Fibroblast of skin of right biceps (primary cell): ENCODE measurements at regions not wholly inside any gene's neighbourhood (a gene's known extent, or its start where the extent isn't known, plus 50 kb on each side); places are given as distances from the start of the nearest gene placed in this dataset.
A peak's percentile ranks its signal among the peaks of the same experiment; 100 is the strongest.

Experiments
- DNase-seq: peaks from one replicate; pipeline ENCODE4 v3.0.0-alpha.2; 2013

DNA sequence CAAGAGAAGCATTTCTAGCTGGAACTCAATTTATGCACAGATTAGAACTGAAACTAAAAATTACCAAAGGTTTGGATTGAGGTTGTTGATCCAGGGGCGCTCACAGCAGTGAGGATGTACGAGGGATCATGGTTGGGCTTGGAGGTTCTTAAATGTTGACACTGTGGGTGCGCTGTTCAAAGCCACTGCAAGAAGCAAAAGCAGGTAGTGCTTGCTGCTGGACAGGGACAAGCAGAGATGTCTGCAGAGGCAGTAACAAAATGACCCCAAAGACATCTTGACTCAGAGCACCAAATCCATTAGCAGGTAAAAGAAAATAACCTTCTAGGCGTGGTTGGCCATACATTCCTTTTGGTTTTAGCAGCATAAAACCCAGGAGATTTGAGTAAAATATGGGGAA is 468.4 kb downstream of the ZSWIM6 start:
- no peak for DNase-seq

DNA sequence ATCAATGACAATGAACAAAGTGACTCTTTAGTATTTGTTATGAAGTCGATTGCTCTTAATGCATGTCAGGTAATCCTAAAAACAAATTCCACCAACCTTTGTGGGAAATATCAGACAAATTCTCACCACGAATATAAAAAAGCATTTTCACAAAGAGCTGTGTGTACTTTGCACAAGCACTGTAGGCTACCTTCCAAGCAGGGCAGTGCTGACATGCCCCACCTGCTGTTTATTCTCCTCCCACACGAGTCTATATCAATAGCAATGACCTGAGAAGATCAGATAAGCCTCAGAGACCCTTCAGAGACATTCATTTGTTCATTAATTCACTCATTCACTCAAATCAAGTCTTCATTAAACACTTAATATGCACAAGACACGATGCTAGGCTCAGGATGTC is 469.1 kb downstream of the ZSWIM6 start:
- no peak for DNase-seq

DNA sequence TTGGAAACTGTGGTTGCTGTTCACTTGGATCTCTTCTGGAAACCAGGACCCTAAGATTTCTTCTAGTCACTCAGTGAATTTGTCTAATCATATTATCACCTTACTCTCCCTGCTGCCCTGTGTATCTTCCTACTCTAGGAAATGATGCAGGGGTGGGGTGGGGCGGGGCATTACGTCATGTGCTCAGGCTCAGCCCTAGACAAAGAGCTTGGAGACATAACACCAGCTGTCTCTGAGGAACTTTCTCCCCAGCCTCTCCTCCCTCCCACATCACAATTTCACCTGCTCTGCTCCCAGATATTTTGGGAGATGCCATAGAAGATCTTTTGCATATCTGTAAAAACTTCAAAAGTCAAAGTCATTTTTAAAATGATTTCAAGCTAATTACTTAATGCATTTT is 470.4 kb downstream of the ZSWIM6 start:
- no peak for DNase-seq

DNA sequence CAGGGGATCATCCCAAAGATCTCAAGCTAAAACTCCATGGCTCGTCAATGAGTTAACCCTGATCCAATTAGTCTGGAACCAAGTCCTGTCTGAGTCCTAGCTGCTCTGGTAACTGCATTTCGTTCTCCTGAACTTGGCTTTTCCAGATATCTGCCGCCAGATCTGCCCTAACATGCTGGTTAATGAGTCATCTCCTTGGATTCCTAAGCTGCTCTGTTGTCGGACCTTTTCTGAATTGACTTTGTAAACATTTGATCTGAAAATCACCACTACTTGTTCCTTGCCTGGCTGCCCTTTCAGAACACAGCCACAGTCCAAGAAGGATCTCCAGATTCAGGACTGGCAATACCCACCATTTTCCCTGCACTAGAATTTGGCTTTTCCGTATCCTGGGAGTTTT is 473.0 kb downstream of the ZSWIM6 start:
- DNase-seq = peak; percentile 76

DNA sequence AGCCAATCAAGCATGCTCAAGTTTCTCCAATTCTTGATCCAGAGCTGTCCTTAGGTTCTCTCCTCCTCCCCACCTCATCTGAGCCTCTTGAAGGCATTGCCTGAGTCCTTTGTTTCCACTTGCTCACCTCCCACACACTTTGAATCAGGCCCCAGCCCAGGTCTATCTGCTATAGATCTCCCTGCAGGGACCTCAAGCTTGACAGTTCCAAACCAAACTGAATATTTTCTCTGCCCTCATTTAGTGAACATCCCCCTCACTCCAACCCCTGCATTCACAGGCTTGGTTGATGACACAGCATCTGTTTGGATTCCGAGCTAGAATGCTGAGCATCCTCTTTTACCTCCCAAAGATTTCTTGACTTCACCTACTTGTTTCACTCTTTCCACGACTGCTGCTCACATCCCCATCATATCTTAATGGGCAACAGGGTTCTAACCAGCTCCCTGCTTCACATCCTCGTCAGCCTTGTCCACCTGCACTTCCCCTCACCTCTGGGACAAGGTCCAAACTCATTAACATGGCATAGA is 474.5 kb downstream of the ZSWIM6 start:
- DNase-seq = peak; percentile 9

DNA sequence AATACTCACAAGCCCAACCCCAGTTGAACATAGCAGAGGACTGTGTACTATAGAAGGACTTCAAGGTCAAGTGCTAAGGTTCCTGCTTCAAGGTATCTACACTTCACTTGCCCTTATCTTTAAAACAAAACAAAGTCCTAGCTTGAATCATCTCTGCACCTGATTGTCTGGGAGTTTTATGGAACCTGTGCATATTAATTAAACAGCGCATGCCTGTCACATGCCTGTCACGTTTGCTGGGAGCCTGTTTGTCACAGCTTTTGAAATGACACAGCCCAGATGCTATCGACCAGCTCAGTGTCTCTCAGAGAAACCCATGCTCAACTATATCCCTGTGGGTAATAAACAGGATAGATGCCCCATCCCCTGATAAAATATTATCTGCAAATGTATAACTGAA is 476.0 kb downstream of the ZSWIM6 start:
- no peak for DNase-seq

DNA sequence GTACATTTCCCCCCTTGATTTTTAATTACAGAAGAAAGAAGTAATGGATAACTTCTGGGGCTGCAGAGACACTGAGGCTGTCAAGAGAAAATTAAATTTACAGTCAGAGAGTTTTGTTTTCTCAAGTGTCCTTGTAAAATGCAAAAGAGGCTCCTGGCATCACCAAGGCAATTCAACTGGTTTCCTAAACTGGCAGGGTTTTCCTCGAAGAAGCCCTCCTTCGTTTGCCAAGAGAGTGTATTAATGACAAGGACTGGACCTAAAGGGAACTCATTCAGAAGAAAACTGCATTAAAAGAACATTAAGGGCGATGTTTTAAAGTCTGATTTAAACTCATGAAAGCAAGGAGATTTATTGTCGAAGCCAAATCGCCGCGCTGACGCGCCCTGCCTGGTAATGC is 476.9 kb downstream of the ZSWIM6 start:
- DNase-seq = no peak

DNA sequence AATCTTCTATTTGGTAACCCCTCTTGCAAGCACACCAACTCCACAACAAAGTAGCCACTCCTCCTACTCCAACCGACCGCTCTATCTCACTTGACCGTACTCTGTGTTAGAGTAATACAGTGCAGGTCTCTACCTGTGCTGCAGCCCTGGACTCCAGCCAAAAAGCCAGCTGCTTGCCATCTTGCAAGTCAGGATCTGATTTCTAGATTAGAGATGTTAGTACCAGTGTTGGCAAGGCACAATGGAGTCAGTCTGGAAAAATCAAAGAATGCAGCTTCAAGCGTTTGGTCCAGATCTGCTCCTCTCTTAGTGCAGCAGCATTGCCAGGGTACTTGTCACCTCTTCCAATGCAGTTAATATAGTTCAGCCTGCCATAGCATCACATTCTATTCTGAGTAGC is 477.6 kb downstream of the ZSWIM6 start:
- no peak for DNase-seq

DNA sequence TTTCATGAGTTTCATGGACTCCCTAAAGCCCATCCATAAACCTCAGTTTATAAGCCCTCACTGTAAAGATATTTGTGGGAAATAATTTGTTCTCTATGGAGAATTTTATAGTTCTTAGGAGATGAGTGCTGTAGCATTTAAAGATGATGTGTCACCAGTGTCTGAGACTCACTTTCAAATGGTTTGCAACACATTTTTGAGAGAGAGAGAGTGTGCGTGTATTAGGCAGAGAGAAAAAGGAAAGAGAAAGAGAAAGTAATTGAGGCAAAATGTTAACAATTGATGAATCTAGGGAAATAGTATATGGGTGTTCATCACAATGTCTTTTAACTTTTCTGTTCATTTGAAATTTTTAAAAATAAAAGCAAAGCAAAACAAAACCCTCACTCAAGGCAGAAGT is 479.0 kb downstream of the ZSWIM6 start:
- DNase-seq = peak; percentile 49

DNA sequence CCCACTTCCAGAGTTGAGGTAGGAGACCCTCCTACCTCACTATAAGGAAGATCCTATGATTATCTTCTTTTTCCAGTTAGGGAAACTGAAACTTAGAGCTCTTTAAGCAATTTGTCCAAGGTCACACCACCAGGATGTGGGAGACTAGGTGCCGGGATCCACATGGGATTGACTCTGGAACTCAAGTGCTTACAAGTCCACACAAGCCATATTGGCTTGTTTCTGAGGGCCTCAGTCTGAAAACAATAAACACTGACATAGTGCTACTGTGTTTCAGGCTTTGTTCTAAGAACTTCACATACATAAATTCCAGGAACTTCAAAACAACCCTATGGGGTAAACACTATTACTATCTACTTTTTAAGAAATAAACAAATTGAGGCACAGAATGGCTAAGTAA is 481.3 kb downstream of the ZSWIM6 start:
- no peak for DNase-seq

DNA sequence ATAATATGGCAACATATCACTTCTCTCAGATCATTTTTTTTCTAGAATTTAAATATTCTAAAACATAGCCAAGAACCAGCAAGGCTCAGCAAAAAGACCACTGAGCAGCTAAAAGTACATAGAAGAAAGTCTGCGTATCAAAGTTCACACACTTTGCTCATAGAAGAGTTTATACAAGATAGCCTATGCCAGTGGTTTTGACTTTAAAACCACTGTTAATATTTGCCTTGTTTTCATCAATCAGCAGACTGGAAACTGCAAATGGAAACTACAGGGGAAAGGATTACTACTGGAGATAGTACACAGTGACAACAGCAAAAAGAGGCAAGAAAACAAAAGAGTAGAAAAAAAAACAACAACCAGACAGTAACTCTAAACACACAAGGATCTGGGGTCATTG is 483.3 kb downstream of the ZSWIM6 start:
- no peak for DNase-seq

DNA sequence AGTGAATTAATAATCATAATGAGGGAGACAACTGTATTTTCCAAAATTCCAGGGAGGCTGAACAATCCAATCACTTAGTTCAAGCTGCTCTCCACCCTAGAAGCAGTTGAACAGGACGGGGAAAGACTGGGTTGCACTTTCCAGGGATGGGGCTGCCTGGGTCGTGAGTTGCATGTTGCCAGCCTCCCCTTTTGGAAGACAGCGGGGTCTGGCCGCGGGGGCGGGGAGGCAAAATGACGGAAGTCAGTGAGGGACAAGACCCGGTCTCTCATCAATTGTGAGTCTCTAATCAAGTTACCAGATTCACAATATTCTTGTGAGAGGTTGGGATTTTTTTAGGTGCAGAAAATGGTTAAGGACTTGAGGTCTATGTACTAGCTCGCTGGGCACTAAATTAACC is 484.1 kb downstream of the ZSWIM6 start:
- DNase-seq = no peak

DNA sequence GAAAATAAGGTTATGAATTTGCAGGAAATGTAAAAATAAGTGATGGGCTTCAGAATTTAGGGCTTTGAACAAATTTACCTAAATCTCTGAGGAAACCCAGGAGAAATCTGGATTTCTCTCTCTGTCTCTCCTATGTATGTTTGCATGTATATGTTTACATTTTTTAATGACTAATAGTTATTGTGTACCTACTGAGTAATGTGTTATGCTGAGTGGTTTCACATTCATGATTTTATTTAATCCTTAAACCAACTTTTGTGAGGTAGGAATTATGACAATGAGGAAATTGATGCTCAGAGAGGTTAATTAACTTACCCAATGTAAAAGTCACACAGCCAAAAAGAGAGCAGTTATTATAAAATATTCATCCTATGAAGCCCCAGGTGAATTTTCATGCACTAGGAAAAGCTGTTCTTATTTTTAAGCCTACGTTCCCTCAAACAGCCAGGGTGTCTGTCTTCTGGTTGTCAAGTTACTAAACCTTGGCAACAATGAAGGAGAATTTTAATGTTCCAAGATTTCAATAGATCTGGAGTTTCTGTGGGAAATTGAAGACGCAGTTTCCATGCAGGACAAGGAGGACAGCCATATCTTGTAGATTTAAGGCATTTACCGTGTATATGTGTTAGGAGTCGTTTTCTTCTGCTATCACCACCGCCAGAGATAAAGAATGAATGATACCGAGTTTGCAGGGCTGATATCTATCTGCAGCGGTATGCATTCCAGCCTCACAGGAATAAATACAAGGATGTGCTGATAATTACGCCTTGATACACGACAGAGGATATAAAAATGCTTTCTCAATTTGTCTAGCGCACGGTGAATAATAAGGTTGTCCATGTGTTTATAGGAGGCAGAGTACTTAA is 484.8 kb downstream of the ZSWIM6 start:
- DNase-seq = no peak

DNA sequence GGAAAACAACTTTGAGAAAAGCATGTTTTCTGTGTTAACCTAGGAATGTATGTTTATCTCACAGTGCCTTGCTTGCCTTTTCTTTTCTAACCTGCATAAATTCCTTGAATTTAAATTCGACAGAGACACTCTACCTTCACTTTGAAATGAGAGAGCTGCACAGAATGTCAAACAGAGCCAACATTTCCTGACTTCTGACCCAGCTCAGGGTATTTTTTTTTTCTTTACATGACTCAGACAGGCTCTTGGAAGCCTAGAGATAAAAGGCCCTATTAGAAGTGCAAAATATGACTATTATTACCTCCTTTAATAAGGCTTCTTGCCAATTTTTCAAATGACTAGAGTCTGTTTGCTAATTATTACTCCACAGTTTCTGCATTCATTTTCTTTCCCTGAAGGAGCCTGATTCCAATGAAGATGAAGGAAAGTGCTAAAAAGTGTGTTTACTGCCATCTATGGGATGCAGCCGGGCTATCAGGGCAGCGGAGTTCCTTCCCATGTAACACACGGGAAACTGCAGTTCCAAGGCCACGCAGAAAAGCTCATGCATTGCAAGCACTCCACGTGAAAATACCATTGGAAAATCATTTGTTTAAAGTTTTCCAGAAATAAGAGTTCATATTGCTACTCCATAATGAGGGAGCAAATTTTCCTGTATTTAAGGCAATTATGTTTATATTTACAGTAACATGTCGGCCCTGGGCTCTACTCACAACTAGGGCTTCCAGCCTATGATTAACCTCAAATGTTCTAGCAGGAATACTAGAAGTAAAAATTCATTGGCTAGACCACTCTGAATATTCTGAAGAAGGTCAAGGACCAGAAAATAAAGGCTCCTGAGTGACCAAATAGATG is 485.6 kb downstream of the ZSWIM6 start:
- peak; percentile 55 for DNase-seq

DNA sequence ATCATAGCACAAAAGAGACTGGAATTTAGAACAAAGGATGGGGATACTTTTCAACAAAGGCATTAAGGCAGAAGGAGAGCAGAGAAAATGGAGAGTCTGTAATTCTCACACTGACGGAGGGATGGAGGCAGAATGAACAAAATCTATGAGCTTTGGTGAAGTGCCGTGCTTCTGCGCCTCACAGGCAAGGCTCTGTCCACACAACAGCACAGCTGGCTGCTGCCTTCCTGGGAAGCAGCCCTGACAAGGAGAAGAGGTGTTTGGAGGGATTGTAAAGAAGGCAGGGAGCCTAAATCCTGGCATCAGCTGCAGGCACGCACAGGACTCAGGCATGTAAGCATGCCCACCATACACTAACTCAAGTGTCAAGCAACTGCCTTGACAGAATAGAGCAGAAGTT is 485.2 kb upstream of the KIF2A start:
- no peak for DNase-seq

DNA sequence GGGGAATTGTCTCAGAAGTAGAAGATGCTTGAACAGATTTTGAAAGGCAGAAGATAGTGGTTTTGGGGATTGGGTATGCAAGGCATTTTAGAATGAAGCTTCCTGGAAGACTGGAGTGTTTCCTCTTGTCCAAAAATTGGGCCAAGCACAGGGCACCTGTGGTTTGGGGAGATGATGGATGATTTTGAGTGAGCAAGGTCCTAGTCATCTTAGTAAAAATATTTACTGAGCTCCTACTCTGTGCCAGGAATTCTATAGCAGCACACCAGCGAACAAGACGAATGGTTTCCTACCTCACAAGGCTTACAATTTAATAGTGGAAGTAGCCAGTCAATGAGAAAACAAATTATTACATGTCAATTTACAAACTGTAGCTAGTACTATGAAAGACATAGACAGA is 484.4 kb upstream of the KIF2A start:
- DNase-seq = no peak

DNA sequence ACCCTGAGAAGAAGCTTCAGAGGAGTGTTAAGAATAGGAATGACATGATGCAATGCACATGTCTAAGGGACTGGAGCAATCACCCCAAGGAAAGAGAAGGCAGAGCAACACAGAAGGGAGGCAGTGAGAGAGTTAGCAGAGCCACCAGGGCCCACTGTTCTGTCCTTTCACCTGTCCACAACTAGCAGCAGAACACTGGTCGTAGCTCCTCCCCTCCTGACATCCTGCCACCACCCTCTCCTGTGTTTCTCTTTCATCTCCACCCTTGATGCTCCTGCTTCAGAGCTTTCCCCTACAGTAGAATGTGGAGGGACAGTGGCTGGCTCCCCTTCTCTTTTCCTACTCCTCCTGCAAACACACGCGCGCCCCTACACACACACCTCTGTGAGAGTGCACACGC is 483.4 kb upstream of the KIF2A start:
- DNase-seq = no peak

DNA sequence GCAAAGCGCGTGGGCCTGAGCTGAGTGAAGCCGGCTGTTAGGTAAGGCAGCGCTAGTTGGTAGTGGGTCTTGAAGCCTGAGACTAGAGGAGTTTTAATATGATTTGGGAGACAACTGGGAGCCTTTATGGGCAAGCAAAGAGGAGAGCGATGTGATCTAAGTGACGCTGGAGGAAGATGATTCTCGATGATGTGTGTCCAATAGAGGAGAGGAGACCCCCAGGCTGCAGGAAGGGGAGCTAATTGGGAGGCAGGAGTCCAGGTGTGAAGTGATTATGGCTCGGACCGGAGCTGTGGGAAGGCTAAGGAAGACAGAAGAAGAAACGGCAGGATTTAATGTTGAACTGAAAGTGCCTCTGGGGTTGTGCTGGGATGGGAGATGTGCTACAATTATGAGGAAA is 482.9 kb upstream of the KIF2A start:
- no peak for DNase-seq

DNA sequence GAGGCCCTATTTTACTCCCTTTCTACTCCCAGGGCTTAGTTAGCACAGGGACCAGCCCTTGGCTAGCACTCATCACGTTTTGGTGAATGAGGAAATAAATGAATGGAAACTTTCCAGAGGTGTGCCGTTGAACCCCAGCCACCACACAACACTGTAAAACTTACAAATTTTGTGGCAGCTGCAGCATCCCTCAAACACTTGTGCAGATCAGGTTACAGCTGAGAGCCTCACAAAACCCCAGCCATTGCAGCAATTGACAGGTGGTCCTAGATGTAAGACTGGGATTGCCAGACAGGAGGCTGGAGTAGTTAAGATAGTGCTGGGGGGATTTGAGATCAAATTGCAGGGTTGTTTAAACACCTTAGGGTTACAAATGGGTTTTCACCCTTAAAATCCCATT is 482.2 kb upstream of the KIF2A start:
- DNase-seq = no peak

DNA sequence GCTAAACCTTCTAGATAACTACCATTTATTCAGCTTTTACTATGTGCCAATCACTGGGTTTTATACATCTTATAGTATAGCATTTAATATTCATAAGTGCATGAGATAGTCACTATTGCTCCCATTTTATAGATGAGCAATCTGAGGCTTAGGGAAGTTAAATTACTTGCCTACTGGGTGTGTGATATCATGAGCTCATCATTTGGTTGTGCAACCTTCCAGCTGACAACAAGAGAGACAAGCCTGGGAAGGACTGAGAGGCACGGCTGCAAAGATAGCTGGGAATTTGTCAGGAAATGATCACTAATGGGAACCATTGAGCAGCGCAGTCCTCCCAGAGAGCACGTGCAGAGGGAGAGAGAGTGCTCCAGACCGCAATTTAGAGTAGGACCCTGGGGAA is 481.6 kb upstream of the KIF2A start:
- DNase-seq = no peak

DNA sequence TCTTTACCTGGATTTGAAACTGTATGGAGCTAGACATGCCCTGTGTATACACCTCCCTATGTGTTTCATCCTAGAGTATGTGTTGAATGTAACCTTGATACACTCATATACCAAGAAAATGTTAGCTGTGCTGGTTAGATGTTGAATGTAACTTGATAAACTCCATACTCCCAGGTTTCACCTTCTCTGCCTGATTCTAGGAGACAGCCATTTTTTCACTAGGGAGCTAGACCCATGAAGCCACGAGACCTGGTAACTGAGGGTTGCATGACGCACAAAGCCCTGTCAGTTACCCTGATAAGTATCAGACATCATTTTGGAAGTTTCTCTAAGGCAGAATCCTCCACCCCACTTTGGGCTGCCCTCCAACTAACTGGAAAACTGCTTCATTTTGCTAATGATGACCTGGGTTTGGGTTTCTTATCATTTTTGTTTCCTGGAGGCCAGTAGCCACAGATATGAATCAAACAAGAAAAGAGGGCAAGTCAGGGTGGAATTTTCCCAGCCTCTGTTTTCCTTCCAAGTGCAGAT is 478.5 kb upstream of the KIF2A start:
- DNase-seq = no peak

DNA sequence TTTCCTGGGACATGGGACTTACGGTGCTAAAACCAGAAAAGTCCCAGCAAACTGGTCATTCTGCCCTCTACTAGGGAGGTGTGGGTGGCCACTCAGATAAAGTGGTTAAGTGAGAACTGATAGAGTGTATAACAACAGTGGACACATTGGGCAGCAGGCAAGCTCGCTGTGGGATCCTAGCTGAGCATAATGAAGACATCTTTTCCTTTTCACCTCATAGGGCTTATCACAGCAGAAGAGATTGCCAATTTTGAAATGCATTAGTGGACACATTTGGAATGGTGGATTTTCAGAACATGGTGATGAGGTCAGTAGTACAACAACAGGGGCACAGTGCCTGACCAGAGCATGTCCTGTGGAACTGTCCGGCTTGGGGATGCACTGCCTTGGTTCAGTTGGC is 477.1 kb upstream of the KIF2A start:
- DNase-seq = no peak

DNA sequence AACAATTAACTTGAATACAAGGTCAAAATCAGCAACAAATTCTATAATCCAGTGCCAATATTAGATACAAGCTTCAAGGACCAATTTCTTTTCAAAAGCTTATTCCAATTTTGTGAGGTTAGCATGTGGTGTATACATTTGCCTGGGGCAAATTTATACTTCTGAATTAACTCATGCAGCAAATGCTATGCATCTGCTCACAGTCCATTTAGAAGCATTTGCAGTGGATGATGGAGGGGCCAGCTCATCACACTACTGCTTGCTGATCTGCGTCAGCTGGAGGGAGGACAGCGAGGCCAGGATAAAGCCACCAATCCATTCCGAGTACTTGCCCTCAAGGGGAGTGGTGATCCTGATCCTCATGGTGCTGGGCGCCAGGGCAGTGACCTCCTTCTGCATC is 474.3 kb upstream of the KIF2A start:
- DNase-seq = no peak

DNA sequence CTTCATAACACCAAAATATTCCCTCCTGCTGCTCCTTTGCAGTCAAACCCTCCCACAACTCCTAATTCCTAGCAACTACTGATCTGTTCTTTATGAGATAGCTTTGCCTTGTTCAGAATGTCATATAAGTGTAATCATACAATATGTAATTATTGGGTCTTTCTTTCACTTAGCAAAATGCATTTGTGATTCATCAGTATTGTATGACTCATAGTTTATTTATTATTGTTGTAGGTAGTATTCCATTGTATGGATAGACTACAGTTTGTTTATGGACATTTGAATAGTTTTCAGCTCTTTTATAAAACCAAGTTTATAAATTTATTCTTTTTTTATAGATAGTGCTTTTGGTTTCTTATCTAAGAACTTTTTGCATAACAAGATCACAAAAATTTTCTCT is 468.2 kb upstream of the KIF2A start:
- DNase-seq = no peak
